Fibroblast of skin of right biceps (primary cell): ENCODE measurements at regions not wholly inside any gene's neighbourhood (a gene's known extent, or its start where the extent isn't known, plus 50 kb on each side); places are given as distances from the start of the nearest gene placed in this dataset.
"Not testable (repeated sequence)": the region's sequence is repeated elsewhere in the genome, so short reads cannot be mapped to it uniquely, and the experiment has no call there.

Experiments
- DNase-seq: peaks from one replicate; pipeline ENCODE4 v3.0.0-alpha.2; 2013

DNA sequence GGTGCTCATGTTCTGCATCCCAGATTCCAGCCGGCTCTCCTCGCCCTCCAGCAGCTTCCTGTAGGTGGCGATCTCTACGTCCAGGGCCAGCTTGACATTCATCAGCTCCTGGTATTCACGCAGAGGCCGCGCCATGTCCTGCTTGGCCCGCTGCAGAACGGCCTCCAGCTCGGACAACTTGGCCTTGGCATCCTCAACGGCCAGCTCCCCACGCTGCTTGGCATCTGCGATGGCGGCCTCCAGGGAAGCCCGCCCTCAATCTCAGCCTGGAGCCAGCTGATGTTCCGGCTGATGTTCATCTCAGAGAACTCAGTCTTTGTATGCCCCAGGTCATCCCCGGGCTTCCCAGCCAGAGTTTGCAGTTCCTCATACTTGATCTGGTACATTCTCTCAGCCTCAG lies 431.8 kb upstream of the DIPK2B start:
- no peak for DNase-seq

GRCh38 chrX:45630078-45630477 lies 429.4 kb upstream of the DIPK2B start:
- DNase-seq: no peak

DNA sequence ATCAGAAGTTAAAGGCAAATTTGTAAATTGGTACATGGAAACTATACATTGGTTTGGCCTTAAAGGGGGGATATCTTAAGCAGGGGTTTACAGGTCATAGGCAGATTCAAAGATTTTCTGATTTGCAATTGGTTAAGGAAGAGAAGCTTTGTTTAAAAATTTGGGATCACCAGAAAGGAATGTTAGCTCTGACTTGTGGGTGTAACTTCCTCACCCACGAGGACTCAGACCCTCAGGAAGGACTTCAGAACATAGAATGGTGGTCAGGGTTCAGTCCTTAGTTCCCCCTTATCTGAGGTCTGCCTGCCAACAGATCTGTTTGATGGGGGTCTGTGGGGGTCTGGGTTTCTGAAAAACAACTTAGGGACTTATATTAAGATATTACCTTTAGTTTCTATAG lies 427.4 kb upstream of the DIPK2B start:
- peak; percentile 49 for DNase-seq

GRCh38 chrX:45623266-45623665 lies 422.6 kb upstream of the DIPK2B start:
- peak; percentile 95 for DNase-seq

DNA sequence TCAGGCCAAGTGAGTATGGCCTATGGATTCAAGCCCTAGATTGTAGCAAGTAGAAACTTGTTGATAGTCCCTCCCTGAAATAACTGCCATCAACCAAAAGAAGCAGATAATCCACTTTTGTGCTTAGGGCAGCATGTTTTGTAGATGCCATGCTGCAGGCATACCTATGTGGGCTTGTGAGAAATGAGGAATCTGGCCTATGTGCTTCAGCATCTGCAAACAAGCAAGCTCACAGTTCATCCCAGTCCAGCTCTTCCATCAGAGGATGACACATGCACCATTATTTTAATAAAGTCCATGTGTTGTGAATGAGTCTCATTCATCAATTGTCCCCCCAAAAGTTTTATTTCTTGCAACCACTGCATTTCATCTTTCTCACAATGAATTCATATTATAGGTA lies 421.9 kb upstream of the DIPK2B start:
- DNase-seq: peak; percentile 91

GRCh38 chrX:45622042-45622423 lies 421.4 kb upstream of the DIPK2B start:
- no peak for DNase-seq

GRCh38 chrX:45621376-45622041 lies 420.8 kb upstream of the DIPK2B start:
- DNase-seq: peak; percentile 90

- peak; percentile 81 for DNase-seq
Measured at GRCh38 chrX:45619290-45619689, 418.6 kb upstream of the DIPK2B start.

DNA sequence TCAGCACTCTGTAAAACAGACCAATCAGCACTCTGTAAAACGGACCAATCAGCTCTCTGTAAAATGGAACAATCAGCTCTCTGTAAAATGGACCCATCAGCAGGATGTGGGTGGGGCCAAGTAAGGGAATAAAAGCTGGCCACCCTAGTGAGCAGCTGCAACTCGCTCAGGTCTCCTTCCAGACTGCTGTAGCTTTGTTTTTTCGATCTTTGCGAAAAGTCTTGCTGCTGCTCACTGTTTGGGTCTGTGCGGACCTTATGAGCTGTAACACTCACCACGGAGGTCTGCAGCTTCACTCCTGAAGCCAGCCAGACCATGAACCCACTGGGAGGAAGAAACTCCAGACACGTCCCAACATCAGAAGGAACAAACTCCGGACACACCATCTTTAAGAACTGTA lies 414.9 kb upstream of the DIPK2B start:
- not testable (repeated sequence) for DNase-seq

DNA sequence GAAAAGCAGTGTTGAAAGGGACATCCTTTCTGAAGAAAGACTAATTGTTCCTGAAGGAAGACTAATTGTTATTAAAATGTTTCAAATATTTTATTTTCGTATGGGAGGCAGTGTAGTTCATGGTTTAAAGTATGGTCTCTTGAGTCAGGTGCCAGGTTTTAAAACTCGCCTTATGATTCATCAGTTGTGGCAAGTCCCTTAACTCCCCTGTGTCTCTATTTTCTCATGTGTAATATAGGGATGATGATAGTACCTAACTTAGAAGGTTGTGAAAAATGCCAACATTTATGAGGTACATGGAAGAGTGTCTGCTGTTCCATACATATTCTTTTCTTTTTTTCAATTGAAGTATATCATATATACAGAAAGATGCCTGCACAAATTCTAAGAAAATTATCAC lies 414.2 kb upstream of the DIPK2B start:
- DNase-seq: no peak

GRCh38 chrX:45602151-45602550 lies 401.5 kb upstream of the DIPK2B start:
- peak; percentile 48 for DNase-seq

GRCh38 chrX:45601052-45601451 lies 400.4 kb upstream of the DIPK2B start:
- no peak for DNase-seq

DNA sequence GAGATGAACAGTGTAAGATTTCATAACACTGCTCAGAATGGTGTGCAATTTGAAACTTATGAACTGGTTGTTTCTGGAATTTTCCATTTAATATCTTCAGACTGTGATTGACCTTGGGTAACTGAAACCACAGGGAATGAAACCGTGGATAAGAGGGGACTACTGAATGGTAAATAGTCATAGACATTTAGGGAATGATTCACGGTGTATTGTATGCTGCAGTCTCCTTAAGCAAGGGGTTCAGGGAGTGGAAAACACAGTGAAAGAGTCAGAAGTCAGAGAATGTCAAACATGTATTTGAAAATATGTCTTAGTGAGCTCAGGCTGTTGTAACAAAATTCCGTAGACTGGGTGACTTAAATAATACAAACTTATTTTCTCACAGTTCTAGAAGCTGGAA lies 398.2 kb upstream of the DIPK2B start:
- DNase-seq: peak; percentile 71

GRCh38 chrX:45596188-45596808 lies 395.6 kb upstream of the DIPK2B start:
- DNase-seq: no peak

DNA sequence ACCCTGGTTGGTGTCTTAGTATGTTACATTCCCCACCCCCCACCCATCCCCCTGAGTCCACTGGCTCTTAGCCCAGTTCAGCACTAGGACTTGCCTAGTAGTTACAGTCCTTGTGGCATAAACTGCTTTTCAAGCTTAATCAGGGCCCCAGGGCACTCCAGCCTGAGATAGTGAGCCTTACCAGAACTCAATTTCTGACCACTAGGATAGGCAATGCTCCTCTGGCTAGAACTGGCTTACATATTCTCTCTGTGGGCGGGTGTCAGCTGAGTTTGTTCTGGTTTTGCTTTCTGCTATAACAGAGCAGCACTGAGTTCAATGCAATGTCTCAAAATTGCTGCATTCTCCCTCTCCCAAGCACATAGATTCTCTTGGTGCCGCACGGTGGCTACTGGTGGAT lies 391.4 kb upstream of the DIPK2B start:
- no peak for DNase-seq

GRCh38 chrX:45591650-45592049 lies 391.0 kb upstream of the DIPK2B start:
- DNase-seq: no peak

- no peak for DNase-seq
Measured at GRCh38 chrX:45584717-45585116, 384.0 kb upstream of the DIPK2B start.

DNA sequence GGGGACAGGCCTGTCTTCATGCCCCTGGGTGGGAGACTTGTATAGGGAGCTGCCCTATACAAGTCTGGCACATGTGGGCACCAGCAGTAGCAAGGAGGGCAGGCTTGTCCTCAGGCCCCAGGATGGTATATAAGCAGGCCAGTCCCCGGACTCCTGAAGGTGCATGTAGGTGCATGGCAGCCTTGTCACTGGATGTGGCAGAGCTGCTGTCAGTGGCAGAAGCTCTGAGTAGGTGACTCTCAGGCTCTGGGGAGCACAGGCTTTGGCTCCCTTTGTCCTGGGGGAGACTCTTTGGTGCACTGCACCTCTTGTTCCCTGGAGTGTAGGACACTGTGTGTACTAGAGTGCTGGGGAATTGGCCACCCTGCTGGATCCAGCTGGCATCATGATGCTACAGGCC lies 376.7 kb upstream of the DIPK2B start:
- no peak for DNase-seq

DNA sequence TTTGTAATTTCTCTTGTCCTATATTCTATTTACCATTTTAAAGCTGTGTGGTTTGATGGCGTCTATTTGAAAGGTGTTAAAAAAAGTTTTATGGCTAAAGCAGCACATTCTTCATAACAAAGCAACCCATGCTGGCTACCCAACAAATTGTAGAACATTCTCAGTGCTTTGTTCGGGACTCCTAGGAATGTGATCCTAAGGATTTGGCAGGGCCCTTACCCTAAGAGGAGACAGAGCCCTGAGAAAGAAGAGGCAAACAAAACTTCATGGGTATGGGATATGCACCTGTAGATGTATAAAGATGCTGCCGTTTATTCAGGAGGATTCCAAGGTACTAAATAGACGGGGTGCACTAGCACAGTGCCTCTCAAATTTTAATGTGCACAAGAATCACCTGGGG lies 370.8 kb upstream of the DIPK2B start:
- DNase-seq: no peak

GRCh38 chrX:45566456-45566855 lies 365.8 kb upstream of the DIPK2B start:
- DNase-seq: no peak

- no peak for DNase-seq
Measured at GRCh38 chrX:45557387-45557786, 356.7 kb upstream of the DIPK2B start.

- DNase-seq: no peak
Measured at GRCh38 chrX:45554736-45555135, 354.1 kb upstream of the DIPK2B start.

GRCh38 chrX:45553417-45553816 lies 352.7 kb upstream of the DIPK2B start:
- DNase-seq: no peak

DNA sequence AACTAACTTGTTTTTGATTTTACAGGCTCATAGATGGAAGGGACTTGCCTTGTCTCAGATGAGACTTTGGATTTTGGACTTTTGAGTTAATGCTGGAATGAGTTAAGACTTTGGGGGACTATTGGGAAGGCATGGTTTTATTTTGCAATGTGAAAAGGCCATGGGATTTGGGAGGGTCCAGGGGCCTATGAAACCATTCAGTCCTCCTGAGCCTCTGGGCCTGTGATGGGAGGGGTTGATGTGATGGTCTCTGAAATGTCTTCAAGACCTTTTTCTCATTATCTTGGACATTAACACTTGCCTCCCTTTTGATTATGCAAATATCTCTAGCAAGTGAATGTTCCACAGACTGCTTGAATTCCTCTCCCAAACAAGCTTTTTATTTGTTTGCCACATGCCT lies 346.0 kb upstream of the DIPK2B start:
- DNase-seq: not testable (repeated sequence)

GRCh38 chrX:45540181-45540580 lies 339.5 kb upstream of the DIPK2B start:
- DNase-seq: no peak
